Hematopoietic multipotent progenitor cell treated with erythropoietin and hydrocortisone succinate and interleukin-3 and kit ligand, for 4 days (in vitro differentiated cells): ENCODE measurements at regions not wholly inside any gene's neighbourhood (a gene's known extent, or its start where the extent isn't known, plus 50 kb on each side); places are given as distances from the start of the nearest gene placed in this dataset.
A peak's percentile ranks its signal among the peaks of the same experiment; 100 is the strongest.
"Not testable (repeated sequence)": the region's sequence is repeated elsewhere in the genome, so short reads cannot be mapped to it uniquely, and the experiment has no call there.

ENCODE experiments used
- DNase-seq: peaks from one replicate; pipeline ENCODE4 v3.0.0-alpha.2; 2015

- no peak for DNase-seq
Observed at GRCh38 chr7:145252031-145252430, 416.2 kb upstream of the TPK1 start.

GRCh38 chr7:145224775-145225174, 388.9 kb upstream of the TPK1 start:
- no peak for DNase-seq

GRCh38 chr7:145219461-145219860, 383.6 kb upstream of the TPK1 start:
- DNase-seq, result no peak

GRCh38 chr7:145216866-145217265, 381.0 kb upstream of the TPK1 start:
- DNase-seq, result no peak

GRCh38 chr7:145212050-145212449, 376.2 kb upstream of the TPK1 start:
- DNase-seq, result peak; percentile 3

GRCh38 chr7:145211211-145211610, 375.4 kb upstream of the TPK1 start:
- DNase-seq, result no peak

- DNase-seq, result no peak
Observed at GRCh38 chr7:145193951-145194350, 358.1 kb upstream of the TPK1 start.

- no peak for DNase-seq
Observed at GRCh38 chr7:145184956-145185355, 349.1 kb upstream of the TPK1 start.

GRCh38 chr7:145183069-145183468, 347.2 kb upstream of the TPK1 start:
- DNase-seq, result no peak

- DNase-seq, result no peak
Observed at GRCh38 chr7:145175366-145175765, 339.5 kb upstream of the TPK1 start.

- peak; percentile 18 for DNase-seq
Observed at GRCh38 chr7:145169908-145170307, 334.1 kb upstream of the TPK1 start.

- DNase-seq, result no peak
Observed at GRCh38 chr7:145168879-145169278, 333.0 kb upstream of the TPK1 start.

- no peak for DNase-seq
Observed at GRCh38 chr7:145168427-145168826, 332.6 kb upstream of the TPK1 start.

- DNase-seq, result no peak
Observed at GRCh38 chr7:145156834-145157233, 321.0 kb upstream of the TPK1 start.

GRCh38 chr7:145152589-145152988, 316.7 kb upstream of the TPK1 start:
- no peak for DNase-seq

- no peak for DNase-seq
Observed at GRCh38 chr7:145151676-145152075, 315.8 kb upstream of the TPK1 start.

GRCh38 chr7:145147865-145148264, 312.0 kb upstream of the TPK1 start:
- DNase-seq, result no peak

- no peak for DNase-seq
Observed at GRCh38 chr7:145143685-145144084, 307.8 kb upstream of the TPK1 start.

GRCh38 chr7:145134377-145134776, 298.5 kb upstream of the TPK1 start:
- DNase-seq, result no peak

- DNase-seq, result no peak
Observed at GRCh38 chr7:145123502-145123901, 287.6 kb upstream of the TPK1 start.

- DNase-seq, result no peak
Observed at GRCh38 chr7:145106001-145106400, 270.1 kb upstream of the TPK1 start.

- no peak for DNase-seq
Observed at GRCh38 chr7:145105561-145105960, 269.7 kb upstream of the TPK1 start.

GRCh38 chr7:145104400-145104799, 268.5 kb upstream of the TPK1 start:
- DNase-seq, result no peak

GRCh38 chr7:145102199-145102598, 266.3 kb upstream of the TPK1 start:
- not testable (repeated sequence) for DNase-seq

- no peak for DNase-seq
Observed at GRCh38 chr7:145092766-145093165, 256.9 kb upstream of the TPK1 start.

GRCh38 chr7:145088111-145088745, 252.4 kb upstream of the TPK1 start:
- no peak for DNase-seq
